ENCODE measurements at regions not wholly inside any gene's neighbourhood (a gene's known extent, or its start where the extent isn't known, plus 50 kb on each side); places are given as distances from the start of the nearest gene placed in this dataset.

GRCh38 chr5:174849426-174849825 is 125.0 kb downstream of the MSX2 start:
- no peak overlapping the region for H3K9ac ChIP-seq (ENCODE audit: low read depth, low read length)
- TF ChIP-seq RAD21 (IDR thresholded peaks at IDR 0.05; ENCODE audit: low read length): no peak
- no peak for TF ChIP-seq USF2 (IDR thresholded peaks at IDR 0.05; ENCODE audit: low read depth, low read length)
- no peak for TF ChIP-seq NFE2L2 (IDR thresholded peaks at IDR 0.05; ENCODE audit: low read depth, low read length)
- TF ChIP-seq RCOR1 (IDR thresholded peaks at IDR 0.05; ENCODE audit: insufficient replicate concordance, low read length): no peak
- CTCF ChIA-PET: no interaction called here
- H3K56ac ChIP-seq (ENCODE audit: extremely low read depth, insufficient read depth, low read length): no peak overlapping the region
- H2BK20ac ChIP-seq (ENCODE audit: low read depth, low read length): no peak overlapping the region
- H3K9me1 ChIP-seq (ENCODE audit: insufficient read depth, low read length): no peaks in the 10 kb centered on the region
- ATAC-seq (ENCODE audit: low read depth): no peak
- H3K23ac ChIP-seq (ENCODE audit: low read depth, low read length): no peak overlapping the region
- peaks cover 10% of the 10 kb centered on the region; the same call in 1 of the 2 replicates for H3K9me3 ChIP-seq (ENCODE audit: control insufficient read depth, insufficient read depth, low read length)
- H3K18ac ChIP-seq (ENCODE audit: low read depth, low read length): no peak overlapping the region
- H3K27me3 ChIP-seq (ENCODE audit: control insufficient read depth, insufficient read depth, low read length): no peaks in the 10 kb centered on the region; the same call in 1 of the 2 replicates
- no peak overlapping the region for H2BK120ac ChIP-seq (ENCODE audit: low read depth, low read length)
- no peak overlapping the region for H2BK5ac ChIP-seq (ENCODE audit: low read depth, low read length, poor library complexity, severe bottlenecking)
- no peak overlapping the region for H3K14ac ChIP-seq (replicated peaks; ENCODE audit: low read depth, low read length)
- no peak overlapping the region for H3K4me3 ChIP-seq (ENCODE audit: insufficient read depth, low read depth, low read length)
- no peaks in the 10 kb centered on the region for H3K4me1 ChIP-seq (ENCODE audit: control insufficient read depth, insufficient read depth, low read length)
- H3K36me3 ChIP-seq (ENCODE audit: control insufficient read depth, insufficient read depth, low read length): no peaks in the 10 kb centered on the region
- H3K79me1 ChIP-seq (ENCODE audit: low read depth in 1 of 2, low read length in 2 of 2): no peaks in the 10 kb centered on the region
- H2BK15ac ChIP-seq (ENCODE audit: low read depth, low read length): no peak overlapping the region
- H4K91ac ChIP-seq (ENCODE audit: insufficient read depth, low read depth, low read length): no peak overlapping the region
- H3K27ac ChIP-seq (ENCODE audit: insufficient read depth, low read length): no peak overlapping the region
- no peaks in the 10 kb centered on the region for H4K20me1 ChIP-seq (ENCODE audit: insufficient read depth, low read length)
- no peak overlapping the region for H2AK9ac ChIP-seq (replicated peaks; ENCODE audit: low read depth, low read length, poor library complexity)
- dilution Hi-C loops (cut with HindIII; ENCODE audit: low sequenced_read_pairs, unreplicated experiment) (no loop called here), intact Hi-C loops (cut with micrococcal nuclease) (no loop called here), in situ Hi-C loops (cut with MboI; ENCODE audit: low sequenced_read_pairs) (no loop called here)
- H3K4me2 ChIP-seq (ENCODE audit: low read depth, low read length): no peak overlapping the region
- H2AFZ ChIP-seq (replicated peaks; ENCODE audit: low read length, poor library complexity): no peak overlapping the region
- no peak overlapping the region for H4K5ac ChIP-seq (ENCODE audit: low read depth, low read length)
- 25% methylated on average over 2 of the region's 7 CpGs; no CpG with 5 or more reads in 1 of the 2 experiments for WGBS, 2 experiments (ENCODE audit: extremely low coverage in 2 of 2, insufficient read length in 1 of 2)
- H3K4ac ChIP-seq (ENCODE audit: low read depth, low read length): no peak overlapping the region
- no peak overlapping the region for H4K8ac ChIP-seq (ENCODE audit: low read depth in 2 of 2, low read length in 2 of 2)
- no peak overlapping the region for H2AK5ac ChIP-seq (ENCODE audit: low read depth, low read length)
- POLR2A ChIA-PET (ENCODE audit: unreplicated experiment): no interaction called here
- DNase-seq: no peak
- BruUV-seq (replicated peaks): no TSS peak
